ENCODE measurements at regions not wholly inside any gene's neighbourhood (a gene's known extent, or its start where the extent isn't known, plus 50 kb on each side); places are given as distances from the start of the nearest gene placed in this dataset.

DNA sequence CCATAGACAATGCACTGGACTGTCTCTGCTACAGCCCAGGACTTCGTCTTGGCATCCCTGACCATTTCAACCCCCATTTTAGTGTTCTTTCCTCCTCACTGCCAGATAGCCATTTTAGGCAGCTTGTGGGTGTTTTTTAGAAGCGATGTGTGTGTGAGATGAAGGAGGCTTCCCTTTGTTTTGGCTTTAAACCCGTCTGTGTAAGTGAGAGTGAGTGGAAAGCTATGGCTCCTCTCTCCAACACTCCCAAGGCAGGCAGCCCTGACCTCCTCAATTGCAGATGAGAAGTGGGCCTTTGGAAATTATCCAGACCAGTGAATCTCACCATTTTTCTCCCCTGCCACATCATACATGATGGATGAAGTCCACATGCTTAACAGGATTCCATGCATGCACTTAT, 70.3 kb upstream of the PGBD5 start:
- Histone ChIP-seq H3K9me3 (no peaks in the 10 kb centered on the region), H3K27me3 (no peaks in the 10 kb centered on the region), H3K4me3 (ENCODE audit: low read depth, low read length) (no peak overlapping the region), H3K4me1 (no peaks in the 10 kb centered on the region), H3K36me3 (no peaks in the 10 kb centered on the region)
- TF ChIP-seq, protein P1, sequence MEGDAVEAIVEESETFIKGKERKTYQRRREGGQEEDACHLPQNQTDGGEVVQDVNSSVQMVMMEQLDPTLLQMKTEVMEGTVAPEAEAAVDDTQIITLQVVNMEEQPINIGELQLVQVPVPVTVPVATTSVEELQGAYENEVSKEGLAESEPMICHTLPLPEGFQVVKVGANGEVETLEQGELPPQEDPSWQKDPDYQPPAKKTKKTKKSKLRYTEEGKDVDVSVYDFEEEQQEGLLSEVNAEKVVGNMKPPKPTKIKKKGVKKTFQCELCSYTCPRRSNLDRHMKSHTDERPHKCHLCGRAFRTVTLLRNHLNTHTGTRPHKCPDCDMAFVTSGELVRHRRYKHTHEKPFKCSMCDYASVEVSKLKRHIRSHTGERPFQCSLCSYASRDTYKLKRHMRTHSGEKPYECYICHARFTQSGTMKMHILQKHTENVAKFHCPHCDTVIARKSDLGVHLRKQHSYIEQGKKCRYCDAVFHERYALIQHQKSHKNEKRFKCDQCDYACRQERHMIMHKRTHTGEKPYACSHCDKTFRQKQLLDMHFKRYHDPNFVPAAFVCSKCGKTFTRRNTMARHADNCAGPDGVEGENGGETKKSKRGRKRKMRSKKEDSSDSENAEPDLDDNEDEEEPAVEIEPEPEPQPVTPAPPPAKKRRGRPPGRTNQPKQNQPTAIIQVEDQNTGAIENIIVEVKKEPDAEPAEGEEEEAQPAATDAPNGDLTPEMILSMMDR (IDR thresholded peaks at IDR 0.05; ENCODE audit: low read depth, low read length), result no peak
- no peak for DNase-seq

DNA sequence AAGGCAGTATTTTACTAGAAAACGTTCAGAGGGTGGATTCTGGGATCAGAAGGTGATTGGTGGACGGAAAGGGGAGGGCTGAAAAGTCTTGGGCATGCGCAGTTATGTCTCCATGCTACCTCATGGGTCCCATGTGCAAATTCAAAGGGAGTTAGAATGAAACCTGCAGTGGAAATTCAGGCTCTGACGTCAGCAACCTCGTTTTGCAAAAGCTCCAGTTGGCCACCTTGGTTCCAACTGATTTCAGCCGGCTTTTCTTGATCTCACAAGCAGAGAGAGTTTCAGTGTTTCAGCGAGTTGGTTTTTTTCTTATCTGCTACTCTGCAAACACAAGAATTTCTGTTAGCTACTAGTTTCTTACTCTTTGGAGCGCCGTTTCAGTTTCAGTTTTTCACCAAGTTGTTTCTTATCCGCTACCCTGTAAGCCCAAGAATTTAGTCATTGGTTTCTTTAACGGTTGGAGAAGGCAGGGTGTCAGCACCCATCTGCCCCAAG, 69.8 kb upstream of the PGBD5 start:
- no peak overlapping the region for H3K4me3 ChIP-seq (ENCODE audit: low read depth, low read length)
- TF ChIP-seq, protein P1 (IDR thresholded peaks at IDR 0.05; ENCODE audit: low read depth, low read length), result no peak
- no peaks in the 10 kb centered on the region; the same call in 1 of the 2 replicates for H3K27me3 ChIP-seq
- peak; percentile 12 for DNase-seq
- no peaks in the 10 kb centered on the region for H3K36me3 ChIP-seq
- no peaks in the 10 kb centered on the region for H3K9me3 ChIP-seq
- H3K4me1 ChIP-seq, result no peaks in the 10 kb centered on the region

DNA sequence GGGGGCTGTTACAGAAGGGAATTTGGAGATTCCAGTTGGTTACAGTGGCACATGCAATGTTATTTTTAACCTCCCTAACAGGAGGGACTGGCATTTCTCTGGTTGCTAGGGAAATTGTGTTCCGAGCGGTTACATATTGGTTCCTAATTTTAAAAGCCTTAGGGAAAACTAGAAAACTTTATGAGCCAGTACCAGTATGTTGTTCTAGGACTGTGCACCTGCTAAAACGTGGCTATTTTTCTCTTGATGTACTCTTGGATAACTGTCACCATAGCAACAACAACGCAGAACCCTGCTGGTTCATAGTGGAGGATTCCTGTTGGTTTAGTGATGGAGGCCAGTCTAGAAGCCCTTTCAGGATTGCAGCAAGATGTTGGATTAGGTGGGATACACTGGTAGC, 68.9 kb upstream of the PGBD5 start:
- TF ChIP-seq, protein P1 (IDR thresholded peaks at IDR 0.05; ENCODE audit: low read depth, low read length), result no peak
- no peaks in the 10 kb centered on the region; the same call in 1 of the 2 replicates for H3K27me3 ChIP-seq
- H3K9me3 ChIP-seq, result no peaks in the 10 kb centered on the region
- no peaks in the 10 kb centered on the region for H3K36me3 ChIP-seq
- H3K4me3 ChIP-seq (ENCODE audit: low read depth, low read length), result no peak overlapping the region
- no peaks in the 10 kb centered on the region for H3K4me1 ChIP-seq
- DNase-seq, result no peak

DNA sequence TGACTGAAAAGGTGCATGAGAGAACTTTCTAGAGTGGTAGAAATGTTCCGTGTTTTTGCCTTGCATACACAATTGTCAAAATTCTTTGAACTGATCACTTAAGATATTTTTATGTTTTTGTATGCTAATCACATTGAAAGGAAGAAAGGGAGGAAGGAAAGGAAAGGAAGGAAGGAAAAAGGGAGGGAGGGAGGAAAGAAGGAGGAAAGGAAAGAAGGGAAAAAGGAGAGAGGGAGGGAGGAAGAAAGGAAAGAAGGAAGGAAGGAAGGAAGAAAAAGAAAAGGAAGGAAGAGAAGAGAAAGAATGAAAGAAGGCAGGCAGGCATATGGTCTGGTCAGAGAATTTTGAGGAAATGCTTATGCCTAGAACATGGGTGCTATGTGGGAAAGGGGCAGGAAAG, 68.4 kb upstream of the PGBD5 start:
- H3K9me3 ChIP-seq, result no peaks in the 10 kb centered on the region
- no peak for DNase-seq
- no peaks in the 10 kb centered on the region for H3K4me1 ChIP-seq
- no peak overlapping the region for H3K4me3 ChIP-seq (ENCODE audit: low read depth, low read length)
- TF ChIP-seq, protein P1 (IDR thresholded peaks at IDR 0.05; ENCODE audit: low read depth, low read length), result no peak
- H3K27me3 ChIP-seq, result no peaks in the 10 kb centered on the region; the same call in 1 of the 2 replicates
- no peaks in the 10 kb centered on the region for H3K36me3 ChIP-seq

DNA sequence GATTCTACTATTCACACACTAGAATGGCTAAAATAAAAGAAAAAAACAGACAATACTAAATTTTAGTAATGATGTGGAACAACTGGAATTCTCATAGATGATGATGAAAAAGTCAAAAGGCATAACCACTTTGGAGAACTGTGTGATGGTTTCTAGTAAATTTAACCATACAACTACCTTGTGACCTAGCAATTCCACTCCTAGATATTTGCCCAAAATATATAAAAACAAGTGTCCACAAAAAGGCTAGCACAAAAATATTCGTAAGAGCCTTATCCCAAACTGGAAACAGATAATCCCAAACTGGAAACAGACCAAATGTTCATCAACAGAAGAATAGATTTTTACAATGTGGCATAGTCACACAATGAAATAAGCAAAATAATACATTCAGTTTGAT, 67.9 kb upstream of the PGBD5 start:
- no peak for DNase-seq
- no peak overlapping the region for H3K4me3 ChIP-seq (ENCODE audit: low read depth, low read length)
- H3K4me1 ChIP-seq, result no peaks in the 10 kb centered on the region
- no peaks in the 10 kb centered on the region for H3K9me3 ChIP-seq
- no peaks in the 10 kb centered on the region; the same call in 1 of the 2 replicates for H3K27me3 ChIP-seq
- TF ChIP-seq, protein P1 (IDR thresholded peaks at IDR 0.05; ENCODE audit: low read depth, low read length), result no peak
- no peaks in the 10 kb centered on the region for H3K36me3 ChIP-seq

DNA sequence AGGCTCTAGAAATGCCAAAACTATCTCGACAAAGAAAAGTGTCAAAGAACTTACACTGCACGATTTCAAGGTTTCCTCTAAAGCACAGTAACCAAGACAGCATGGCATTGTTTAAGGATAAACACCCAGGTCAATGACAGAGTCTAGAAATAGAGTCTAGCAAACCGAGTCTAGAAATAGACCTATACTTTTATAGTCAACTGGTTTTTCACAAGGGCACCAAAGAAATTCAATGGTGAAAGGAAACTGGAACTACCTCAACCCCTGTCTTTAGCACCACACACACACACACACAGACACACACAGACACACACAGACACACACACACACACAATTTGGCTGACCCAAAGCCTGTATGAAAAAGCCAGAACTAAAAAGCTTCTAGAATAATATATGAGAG, 67.1 kb upstream of the PGBD5 start:
- Histone ChIP-seq H3K4me3 (ENCODE audit: low read depth, low read length) (no peak overlapping the region), H3K36me3 (no peaks in the 10 kb centered on the region), H3K4me1 (no peaks in the 10 kb centered on the region), H3K27me3 (no peaks in the 10 kb centered on the region; the same call in 1 of the 2 replicates), H3K9me3 (no peaks in the 10 kb centered on the region)
- TF ChIP-seq, protein P1 (IDR thresholded peaks at IDR 0.05; ENCODE audit: low read depth, low read length), result no peak
- DNase-seq, result no peak
